GM12878 (cell line): ENCODE measurements at regions not wholly inside any gene's neighbourhood (a gene's known extent, or its start where the extent isn't known, plus 50 kb on each side); places are given as distances from the start of the nearest gene placed in this dataset.

Experiments used
- ATAC-seq: fragments of 200-7000 bp; cut with Tn5 transposase; 3 replicates; pipeline ENCODE4 v1.9.1; 2020; ENCODE audit warnings: mild to moderate bottlenecking, moderate library complexity
- BruUV-seq: library from RNA; stranded (reverse); fragments of 400-500 nt; replicated peaks from 2 replicates; lab custom pipeline; 2021; lab: Mats Ljungman, UMichigan
- CTCF ChIA-PET: fragments of 300-600 bp; sonication (Branson Sonifier 250); formaldehyde crosslinking; extraction: SDS; loops from one replicate; lab custom pipeline; 2021; ENCODE audit warnings: inconsistent platforms; lab: Yijun Ruan, JAX
- POLR2A ChIA-PET: fragments of 350-600 bp; formaldehyde crosslinking; extraction: SDS; loops from one replicate; lab custom pipeline; 2021; ENCODE audit warnings: inconsistent platforms; lab: Charles Lee
- RAD21 ChIA-PET: fragments of 300-600 bp; sonication (Branson Sonifier 250); formaldehyde crosslinking; loops from one replicate; lab custom pipeline; 2023; ENCODE audit warnings: antibody characterized with exemption; ENCODE audit not compliant: unreplicated experiment; lab: Charles Lee
- SMC1A ChIA-PET: fragments of 300-600 bp; sonication (Branson Sonifier 250); formaldehyde crosslinking; loops from one replicate; lab custom pipeline; 2023; ENCODE audit not compliant: unreplicated experiment, uncharacterized antibody; lab: Charles Lee
- DNase-seq: peaks from one replicate; pipeline ENCODE4 v3.0.0-alpha.2; 2011; ENCODE audit warnings: low read depth, low spot score
- FAIRE-seq: peaks from 3 replicates; lab custom pipeline; 2011; peaks lifted over from hg19 to GRCh38; lab: Jason Lieb, UNC
- H2AFZ ChIP-seq: 2 replicates; pipeline ENCODE4 v1.6.0; 2011; ENCODE audit warnings: low read depth, low read length, control low read depth; ENCODE audit not compliant: control insufficient read depth
- H3K27ac ChIP-seq: 2 replicates; pipeline ENCODE4 v1.5.1; 2011; ENCODE audit warnings: control low read depth; ENCODE audit not compliant: control insufficient read depth, insufficient read depth
- H3K27me3 ChIP-seq, 2 experiments: replicated peaks in 1 of 2; 2 replicates each; pipeline versions ENCODE4 v1.6.0 to v1.6.1; 2011; ENCODE audit warnings: low read length in 1 of 2; ENCODE audit not compliant: control insufficient read depth in 2 of 2, insufficient read depth in 2 of 2
- H3K36me3 ChIP-seq, 2 experiments: 2 replicates each; pipeline ENCODE4 v1.5.1; 2011; ENCODE audit warnings: low read length in 1 of 2; ENCODE audit not compliant: control insufficient read depth in 2 of 2, insufficient read depth in 2 of 2
- H3K4me1 ChIP-seq: 2 replicates; pipeline ENCODE4 v1.6.1; 2011; ENCODE audit warnings: mild to moderate bottlenecking, low read length, moderate library complexity, mixed read lengths; ENCODE audit not compliant: control insufficient read depth, insufficient read depth
- H3K4me2 ChIP-seq: 2 replicates; pipeline ENCODE4 v1.6.0; 2011; ENCODE audit warnings: control low read depth; ENCODE audit not compliant: control insufficient read depth, insufficient read depth
- H3K4me3 ChIP-seq: fragments of 200-600 bp; sonication (generic); 2 replicates; pipeline ENCODE4 v1.5.1; 2016
- H3K79me2 ChIP-seq: 2 replicates; pipeline ENCODE4 v1.6.0; 2011; ENCODE audit warnings: low read length; ENCODE audit not compliant: control insufficient read depth, insufficient read depth
- H3K9ac ChIP-seq: 2 replicates; pipeline ENCODE4 v1.8.0; 2011; ENCODE audit warnings: low read length, control low read depth, mixed read lengths; ENCODE audit not compliant: control insufficient read depth, insufficient read depth
- H3K9me3 ChIP-seq: replicated peaks from 3 replicates; pipeline ENCODE4 v1.5.1; 2011; ENCODE audit warnings: mild to moderate bottlenecking, low read length; ENCODE audit not compliant: control insufficient read depth, insufficient read depth
- H4K20me1 ChIP-seq: 2 replicates; pipeline ENCODE4 v1.6.0; 2011; ENCODE audit not compliant: control insufficient read depth, insufficient read depth
- MEF2A ChIP-seq: IDR thresholded peaks from 2 replicates; pipeline ENCODE4 v1.6.1; 2011; ENCODE audit warnings: low read depth, mild to moderate bottlenecking, low read length, moderate library complexity; ENCODE audit not compliant: insufficient read depth
- MEF2B ChIP-seq: fragments of 450-650 bp; IDR thresholded peaks from 2 replicates; pipeline ENCODE4 v1.6.1; 2018; ENCODE audit warnings: mild to moderate bottlenecking, moderate library complexity; ENCODE audit not compliant: partially characterized antibody, poor library complexity, severe bottlenecking
- RELA ChIP-seq: fragments of 450-650 bp; IDR thresholded peaks from 2 replicates; pipeline ENCODE4 v1.8.0; 2014; ENCODE audit warnings: borderline replicate concordance; ENCODE audit not compliant: partially characterized antibody
- TAF1 ChIP-seq: IDR thresholded peaks from 2 replicates; pipeline ENCODE4 v1.6.1; 2011; ENCODE audit warnings: mild to moderate bottlenecking, low read depth, low read length, borderline replicate concordance
- WGBS: methylation state at CpG from one replicate; pipeline ENCODE4 v1.1.6; 2016; ENCODE audit warnings: low lambda C conversion rate; ENCODE audit not compliant: insufficient replicate concordance, insufficient coverage; ENCODE audit errors: missing lambda C conversion rate; 5-methylcytosine and 5-hydroxymethylcytosine counted together
- in situ Hi-C: fragments of 300-500 bp; cut with MboI; formaldehyde crosslinking; loops from 9 replicates; pipeline ENCODE4 v1.14.3; 2018; ENCODE audit warnings: mixed read lengths
- intact Hi-C: fragments of 100-400 bp; cut with micrococcal nuclease; formaldehyde crosslinking; loops from one replicate; pipeline ENCODE4 v1.14.2; 2022; ENCODE audit not compliant: unreplicated experiment
- TF ChIP-seq, protein P1 (sequence below): fragments of 450-650 bp; IDR thresholded peaks from 2 replicates; pipeline ENCODE4 v1.6.1; 2017; ENCODE audit warnings: mild to moderate bottlenecking
- TF ChIP-seq, protein P2 (sequence below): fragments of 450-650 bp; IDR thresholded peaks from 2 replicates; pipeline ENCODE4 v1.6.1; 2016; ENCODE audit warnings: mild to moderate bottlenecking

DNA sequence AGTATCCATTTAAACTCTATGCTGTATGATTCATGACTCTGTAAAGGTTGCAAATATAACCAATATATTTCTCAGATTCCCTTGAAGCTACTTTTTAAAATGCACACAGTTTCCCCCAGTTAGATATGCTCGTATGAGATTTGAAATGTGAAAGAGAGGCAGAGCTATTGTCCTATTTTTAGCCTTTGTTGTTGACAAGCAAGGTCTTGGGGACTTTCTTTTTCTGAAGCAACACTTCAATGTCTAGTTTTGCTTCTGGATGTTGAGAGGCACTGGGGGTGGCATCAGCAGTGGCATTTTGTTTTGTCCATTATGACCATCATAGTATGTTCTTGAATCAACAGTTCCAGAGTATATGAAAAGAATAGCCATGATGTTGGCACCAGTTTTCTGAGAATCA, 63.4 kb downstream of the ASCL1 start:
- intact Hi-C loops: no loop called here
- H4K20me1 ChIP-seq: no peaks in the 10 kb centered on the region
- H3K4me3 ChIP-seq: no peak overlapping the region
- no peak overlapping the region; the same call in 1 of the 2 replicates for H2AFZ ChIP-seq
- SMC1A ChIA-PET: interaction anchor here (0.5 to 1.6 kb wide), 6 partner anchors 9 to 81 kb away, joined by 3 to 7 read pairs (median 4); no protein-coding TSS in a partner anchor
- H3K27me3 ChIP-seq: no peaks in the 10 kb centered on the region
- H3K36me3 ChIP-seq: no peaks in the 10 kb centered on the region
- CTCF ChIA-PET: interaction anchor here (1.0 to 1.2 kb wide), 4 partner anchors 13 to 72 kb away, joined by 3 to 5 read pairs (median 4); no protein-coding TSS in a partner anchor
- FAIRE-seq: no peak
- H3K27ac ChIP-seq: no peak overlapping the region
- in situ Hi-C loops: no loop called here
- no peaks in the 10 kb centered on the region; the same call in 2 of the 3 replicates for H3K9me3 ChIP-seq
- peaks cover 6% of the 10 kb centered on the region; the same call in 1 of the 2 replicates for H3K4me1 ChIP-seq
- WGBS: 0% methylated on average over 1 of the region's 1 CpG
- POLR2A ChIA-PET: no interaction called here
- H3K9ac ChIP-seq: no peak overlapping the region
- H3K4me2 ChIP-seq: no peak overlapping the region; the same call in 1 of the 2 replicates
- no TSS peak for BruUV-seq
- ATAC-seq: peak; percentile 52
- H3K79me2 ChIP-seq: no peaks in the 10 kb centered on the region
- DNase-seq: peak; percentile 20
- RAD21 ChIA-PET: interaction anchor here (0.5 to 1.7 kb wide), 3 partner anchors 8 to 82 kb away, joined by 3 to 8 read pairs (median 5); no protein-coding TSS in a partner anchor
- TF ChIP-seq MEF2A (peak; percentile 54; the same call in 1 of the 2 replicates), TAF1 (no peak), MEF2B (peak; percentile 42)

DNA sequence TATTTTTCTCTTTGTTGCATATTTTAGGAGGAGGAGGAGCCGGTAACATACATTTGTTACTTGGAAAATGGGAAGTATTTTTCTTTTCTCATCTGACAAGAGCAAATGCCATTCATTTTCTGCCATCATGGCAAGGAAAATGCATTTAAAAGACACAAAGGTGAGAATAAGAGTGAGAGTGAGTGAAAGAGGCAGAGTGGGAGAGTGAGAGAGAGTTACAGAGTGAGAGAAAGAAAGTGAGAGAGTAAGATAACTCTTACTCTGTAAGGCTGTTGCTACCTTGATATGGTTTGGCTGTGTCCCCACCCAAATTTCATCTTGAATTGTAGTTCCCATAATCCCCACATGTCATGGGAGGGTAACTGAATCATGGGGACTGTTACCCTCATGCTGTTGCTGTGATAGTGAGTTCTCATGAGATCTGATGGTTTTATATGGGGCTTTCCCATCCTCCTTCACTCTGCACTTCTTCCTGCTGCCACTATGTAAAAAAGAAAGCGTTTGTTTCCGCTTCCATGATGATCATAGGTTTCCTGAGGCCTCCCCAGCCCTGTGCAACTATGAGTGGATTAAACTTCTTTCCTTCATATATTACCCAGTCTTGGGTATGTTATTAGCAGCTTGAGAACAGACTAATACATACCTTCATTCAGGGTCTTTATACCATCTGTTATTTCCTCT, 64.2 kb downstream of the ASCL1 start:
- Histone ChIP-seq H3K36me3 (no peaks in the 10 kb centered on the region), H3K4me2 (no peak overlapping the region), H3K9ac (no peak overlapping the region)
- FAIRE-seq: no peak
- TF ChIP-seq RELA: peak; percentile 14
- TF ChIP-seq, protein P1, sequence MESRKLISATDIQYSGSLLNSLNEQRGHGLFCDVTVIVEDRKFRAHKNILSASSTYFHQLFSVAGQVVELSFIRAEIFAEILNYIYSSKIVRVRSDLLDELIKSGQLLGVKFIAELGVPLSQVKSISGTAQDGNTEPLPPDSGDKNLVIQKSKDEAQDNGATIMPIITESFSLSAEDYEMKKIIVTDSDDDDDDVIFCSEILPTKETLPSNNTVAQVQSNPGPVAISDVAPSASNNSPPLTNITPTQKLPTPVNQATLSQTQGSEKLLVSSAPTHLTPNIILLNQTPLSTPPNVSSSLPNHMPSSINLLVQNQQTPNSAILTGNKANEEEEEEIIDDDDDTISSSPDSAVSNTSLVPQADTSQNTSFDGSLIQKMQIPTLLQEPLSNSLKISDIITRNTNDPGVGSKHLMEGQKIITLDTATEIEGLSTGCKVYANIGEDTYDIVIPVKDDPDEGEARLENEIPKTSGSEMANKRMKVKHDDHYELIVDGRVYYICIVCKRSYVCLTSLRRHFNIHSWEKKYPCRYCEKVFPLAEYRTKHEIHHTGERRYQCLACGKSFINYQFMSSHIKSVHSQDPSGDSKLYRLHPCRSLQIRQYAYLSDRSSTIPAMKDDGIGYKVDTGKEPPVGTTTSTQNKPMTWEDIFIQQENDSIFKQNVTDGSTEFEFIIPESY: peak; percentile 96
- TF ChIP-seq, protein P2, sequence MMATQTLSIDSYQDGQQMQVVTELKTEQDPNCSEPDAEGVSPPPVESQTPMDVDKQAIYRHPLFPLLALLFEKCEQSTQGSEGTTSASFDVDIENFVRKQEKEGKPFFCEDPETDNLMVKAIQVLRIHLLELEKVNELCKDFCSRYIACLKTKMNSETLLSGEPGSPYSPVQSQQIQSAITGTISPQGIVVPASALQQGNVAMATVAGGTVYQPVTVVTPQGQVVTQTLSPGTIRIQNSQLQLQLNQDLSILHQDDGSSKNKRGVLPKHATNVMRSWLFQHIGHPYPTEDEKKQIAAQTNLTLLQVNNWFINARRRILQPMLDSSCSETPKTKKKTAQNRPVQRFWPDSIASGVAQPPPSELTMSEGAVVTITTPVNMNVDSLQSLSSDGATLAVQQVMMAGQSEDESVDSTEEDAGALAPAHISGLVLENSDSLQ: no peak
- TF ChIP-seq, all 136 proteins: peak for 2
- ATAC-seq: no peak
- ChIA-PET POLR2A (interaction anchor here (0.9 kb wide), 1 partner anchor 13 kb away, joined by 3 read pairs; no protein-coding TSS in a partner anchor), CTCF (interaction anchor here (1.2 kb wide), 1 partner anchor 139 kb away, joined by 3 read pairs; no protein-coding TSS in a partner anchor), RAD21 (interaction anchor here (1.5 kb wide), 1 partner anchor 81 kb away, joined by 5 read pairs; no protein-coding TSS in a partner anchor), SMC1A (interaction anchor here (1.0 kb wide), 1 partner anchor 9 kb away, joined by 3 read pairs; no protein-coding TSS in a partner anchor)
- peaks cover 6% of the 10 kb centered on the region; the same call in 1 of the 2 replicates for H3K4me1 ChIP-seq
- H3K9me3 ChIP-seq: no peaks in the 10 kb centered on the region; the same call in 2 of the 3 replicates
- H3K27ac ChIP-seq: no peak overlapping the region
- H3K4me3 ChIP-seq: no peak overlapping the region
- peak overlapping the region; percentile 26; the same call in 1 of the 2 replicates for H2AFZ ChIP-seq
- no peaks in the 10 kb centered on the region for H3K79me2 ChIP-seq
- DNase-seq: no peak
- H4K20me1 ChIP-seq: no peaks in the 10 kb centered on the region
- no peaks in the 10 kb centered on the region for H3K27me3 ChIP-seq
- in situ Hi-C loops (no loop called here), intact Hi-C loops (no loop called here)
- no TSS peak for BruUV-seq
- WGBS: 70% methylated on average over 3 of the region's 3 CpGs
